ENCODE measurements at regions not wholly inside any gene's neighbourhood (a gene's known extent, or its start where the extent isn't known, plus 50 kb on each side); places are given as distances from the start of the nearest gene placed in this dataset.

GRCh38 chr6:93554018-93554417 is 134.7 kb upstream of the EPHA7 start:
- Histone ChIP-seq H2BK5ac (ENCODE audit: low read depth, low read length, poor library complexity) (no peak overlapping the region), H3K4ac (ENCODE audit: low read depth, low read length) (no peak overlapping the region)

GRCh38 chr6:93550551-93551276 is 131.4 kb upstream of the EPHA7 start:
- no peaks in the 10 kb centered on the region for H3K4me1 ChIP-seq (ENCODE audit: control insufficient read depth in 1 of 2, insufficient read depth in 2 of 2, low read length in 2 of 2)
- no peak overlapping the region for H2BK5ac ChIP-seq (ENCODE audit: low read depth, low read length, poor library complexity)
- H2BK120ac ChIP-seq (ENCODE audit: insufficient read depth, low read length, poor library complexity) = no peak overlapping the region
- no peak overlapping the region for H3K4ac ChIP-seq (ENCODE audit: low read depth, low read length)
- no peak overlapping the region for H3K4me2 ChIP-seq (ENCODE audit: low read length)
- H2BK12ac ChIP-seq (ENCODE audit: low read length) = no peak overlapping the region
- no peak overlapping the region for H3K9ac ChIP-seq (ENCODE audit: low read length)
- no peak overlapping the region for H3K27ac ChIP-seq (ENCODE audit: low read depth, low read length)
- H2AK5ac ChIP-seq (ENCODE audit: low read length) = no peak overlapping the region
- H3K14ac ChIP-seq (ENCODE audit: low read length) = no peak overlapping the region
- no peaks in the 10 kb centered on the region for H3K79me1 ChIP-seq (ENCODE audit: low read length)
- no peak overlapping the region for H4K91ac ChIP-seq (ENCODE audit: low read depth, low read length)
- H3K36me3 ChIP-seq (ENCODE audit: control insufficient read depth in 1 of 2, insufficient read depth in 2 of 2, low read length in 2 of 2) = no peaks in the 10 kb centered on the region
- H3K27me3 ChIP-seq (ENCODE audit: insufficient read depth, low read length) = no peaks in the 10 kb centered on the region
- H3K23ac ChIP-seq (ENCODE audit: low read length) = no peak overlapping the region
- no peaks in the 10 kb centered on the region for H3K79me2 ChIP-seq (ENCODE audit: control insufficient read depth, insufficient read depth, low read length, poor library complexity)
- DNase-seq = no peak
- no peak overlapping the region for H4K8ac ChIP-seq (ENCODE audit: low read depth, low read length)
- no peaks in the 10 kb centered on the region for H3K9me3 ChIP-seq (ENCODE audit: insufficient read depth, low read depth, low read length)
- no peak overlapping the region for H2AFZ ChIP-seq (ENCODE audit: insufficient read depth, low read length, poor library complexity)
- no peak overlapping the region for H4K12ac ChIP-seq (ENCODE audit: low read depth, low read length)
- H3K18ac ChIP-seq (ENCODE audit: low read length) = no peak overlapping the region
- no peak overlapping the region for H3K4me3 ChIP-seq (ENCODE audit: low read depth, low read length)

More at GRCh38 chr6:93554018-93554417, 134.7 kb upstream of the EPHA7 start:
- Histone ChIP-seq H3K27me3 (ENCODE audit: insufficient read depth, low read length) (no peaks in the 10 kb centered on the region), H3K23ac (ENCODE audit: low read length) (no peak overlapping the region), H3K27ac (ENCODE audit: low read depth, low read length) (no peak overlapping the region), H2BK12ac (ENCODE audit: low read length) (no peak overlapping the region), H3K4me2 (ENCODE audit: low read length) (no peak overlapping the region), H3K9me3 (ENCODE audit: insufficient read depth, low read depth, low read length) (no peaks in the 10 kb centered on the region), H3K36me3 (ENCODE audit: control insufficient read depth in 1 of 2, insufficient read depth in 2 of 2, low read length in 2 of 2) (no peaks in the 10 kb centered on the region), H4K8ac (ENCODE audit: low read depth, low read length) (no peak overlapping the region), H3K9ac (ENCODE audit: low read length) (no peak overlapping the region), H3K18ac (ENCODE audit: low read length) (no peak overlapping the region), H4K12ac (ENCODE audit: low read depth, low read length) (no peak overlapping the region), H4K91ac (ENCODE audit: low read depth, low read length) (no peak overlapping the region), H3K4me1 (ENCODE audit: control insufficient read depth in 1 of 2, insufficient read depth in 2 of 2, low read length in 2 of 2) (no peaks in the 10 kb centered on the region), H3K14ac (ENCODE audit: low read length) (no peak overlapping the region), H2BK120ac (ENCODE audit: insufficient read depth, low read length, poor library complexity) (no peak overlapping the region), H3K79me1 (ENCODE audit: low read length) (no peaks in the 10 kb centered on the region), H3K4me3 (ENCODE audit: low read depth, low read length) (no peak overlapping the region), H2AK5ac (ENCODE audit: low read length) (no peak overlapping the region), H2AFZ (ENCODE audit: insufficient read depth, low read length, poor library complexity) (no peak overlapping the region), H3K79me2 (ENCODE audit: control insufficient read depth, insufficient read depth, low read length, poor library complexity) (no peaks in the 10 kb centered on the region)
- no peak for DNase-seq
- no CpG with 5 or more reads among the region's 2 CpGs for WGBS (ENCODE audit: extremely low coverage, insufficient coverage, insufficient read length)

- H3K79me2 ChIP-seq (ENCODE audit: control insufficient read depth, insufficient read depth, low read length, poor library complexity) = no peaks in the 10 kb centered on the region
- no peak overlapping the region for H4K8ac ChIP-seq (ENCODE audit: low read depth, low read length)
- H3K9me3 ChIP-seq (ENCODE audit: insufficient read depth, low read depth, low read length) = no peaks in the 10 kb centered on the region
- no peaks in the 10 kb centered on the region for H3K36me3 ChIP-seq (ENCODE audit: control insufficient read depth in 1 of 2, insufficient read depth in 2 of 2, low read length in 2 of 2)
- H3K4me3 ChIP-seq (ENCODE audit: low read depth, low read length) = no peak overlapping the region
- H3K18ac ChIP-seq (ENCODE audit: low read length) = no peak overlapping the region
- DNase-seq = no peak
- H2BK12ac ChIP-seq (ENCODE audit: low read length) = no peak overlapping the region
- H3K14ac ChIP-seq (ENCODE audit: low read length) = no peak overlapping the region
- H2BK5ac ChIP-seq (ENCODE audit: low read depth, low read length, poor library complexity) = no peak overlapping the region
- no peak overlapping the region for H3K4me2 ChIP-seq (ENCODE audit: low read length)
- no peak overlapping the region for H3K9ac ChIP-seq (ENCODE audit: low read length)
- H3K23ac ChIP-seq (ENCODE audit: low read length) = no peak overlapping the region
- H4K12ac ChIP-seq (ENCODE audit: low read depth, low read length) = no peak overlapping the region
- no CpG with 5 or more reads among the region's 2 CpGs for WGBS (ENCODE audit: extremely low coverage, insufficient coverage, insufficient read length)
- no peak overlapping the region for H2AK5ac ChIP-seq (ENCODE audit: low read length)
- no peaks in the 10 kb centered on the region for H3K4me1 ChIP-seq (ENCODE audit: control insufficient read depth in 1 of 2, insufficient read depth in 2 of 2, low read length in 2 of 2)
- no peak overlapping the region for H3K4ac ChIP-seq (ENCODE audit: low read depth, low read length)
- H3K27me3 ChIP-seq (ENCODE audit: insufficient read depth, low read length) = no peaks in the 10 kb centered on the region
- H3K79me1 ChIP-seq (ENCODE audit: low read length) = no peaks in the 10 kb centered on the region
- H2AFZ ChIP-seq (ENCODE audit: insufficient read depth, low read length, poor library complexity) = no peak overlapping the region
- H2BK120ac ChIP-seq (ENCODE audit: insufficient read depth, low read length, poor library complexity) = no peak overlapping the region
- no peak overlapping the region for H3K27ac ChIP-seq (ENCODE audit: low read depth, low read length)
- no peak overlapping the region for H4K91ac ChIP-seq (ENCODE audit: low read depth, low read length)
Observed at GRCh38 chr6:93549868-93550267, 130.5 kb upstream of the EPHA7 start.

GRCh38 chr6:93524671-93525451 is 105.5 kb upstream of the EPHA7 start:
- Histone ChIP-seq H2BK5ac (ENCODE audit: low read depth, low read length, poor library complexity) (no peak overlapping the region), H3K18ac (ENCODE audit: low read length) (no peak overlapping the region), H4K8ac (ENCODE audit: low read depth, low read length) (no peak overlapping the region), H3K4me3 (ENCODE audit: low read depth, low read length) (no peak overlapping the region), H3K27ac (ENCODE audit: low read depth, low read length) (no peak overlapping the region), H2BK120ac (ENCODE audit: insufficient read depth, low read length, poor library complexity) (no peak overlapping the region), H3K79me2 (ENCODE audit: control insufficient read depth, insufficient read depth, low read length, poor library complexity) (no peaks in the 10 kb centered on the region), H2AFZ (ENCODE audit: insufficient read depth, low read length, poor library complexity) (no peak overlapping the region), H3K4ac (ENCODE audit: low read depth, low read length) (no peak overlapping the region), H3K14ac (ENCODE audit: low read length) (no peak overlapping the region), H3K36me3 (ENCODE audit: control insufficient read depth in 1 of 2, insufficient read depth in 2 of 2, low read length in 2 of 2) (no peaks in the 10 kb centered on the region), H3K23ac (ENCODE audit: low read length) (no peak overlapping the region), H3K9ac (ENCODE audit: low read length) (no peak overlapping the region), H3K27me3 (ENCODE audit: insufficient read depth, low read length) (no peaks in the 10 kb centered on the region), H3K79me1 (ENCODE audit: low read length) (no peaks in the 10 kb centered on the region), H2BK12ac (ENCODE audit: low read length) (no peak overlapping the region), H3K4me2 (ENCODE audit: low read length) (no peak overlapping the region), H3K9me3 (ENCODE audit: insufficient read depth, low read depth, low read length) (no peaks in the 10 kb centered on the region), H3K4me1 (ENCODE audit: control insufficient read depth in 1 of 2, insufficient read depth in 2 of 2, low read length in 2 of 2) (no peaks in the 10 kb centered on the region), H4K12ac (ENCODE audit: low read depth, low read length) (no peak overlapping the region), H4K91ac (ENCODE audit: low read depth, low read length) (no peak overlapping the region), H2AK5ac (ENCODE audit: low read length) (no peak overlapping the region)
- no peak for DNase-seq
- no CpG with 5 or more reads among the region's 6 CpGs for WGBS (ENCODE audit: extremely low coverage, insufficient coverage, insufficient read length)

Data from trophoblast cell (in vitro differentiated cells and primary cell).